GM20000 (cell line): ENCODE measurements at regions not wholly inside any gene's neighbourhood (a gene's known extent, or its start where the extent isn't known, plus 50 kb on each side); places are given as distances from the start of the nearest gene placed in this dataset.

Experiments
- DNase-seq: peaks from one replicate; pipeline ENCODE4 v3.0.0; 2012; ENCODE audit warnings: low spot score
- CTCF ChIP-seq: IDR thresholded peaks from 2 replicates; pipeline ENCODE4 v1.5.1; 2012; ENCODE audit warnings: mild to moderate bottlenecking, control low read depth; ENCODE audit errors: extremely low read depth, missing control alignments

GRCh38 chr14:51453869-51454268 lies 197.8 kb upstream of the FRMD6 start:
- no peak for TF ChIP-seq CTCF
- DNase-seq: no peak

- no peak for DNase-seq
- TF ChIP-seq CTCF: no peak
Observed at GRCh38 chr14:51454351-51454750, 197.4 kb upstream of the FRMD6 start.

GRCh38 chr14:51455041-51455835 lies 196.5 kb upstream of the FRMD6 start:
- DNase-seq: no peak
- TF ChIP-seq CTCF: no peak

GRCh38 chr14:51457843-51458562 lies 193.7 kb upstream of the FRMD6 start:
- DNase-seq: no peak
- no peak for TF ChIP-seq CTCF

GRCh38 chr14:51458563-51458955 lies 193.2 kb upstream of the FRMD6 start:
- no peak for DNase-seq
- no peak for TF ChIP-seq CTCF

- TF ChIP-seq CTCF: no peak
- no peak for DNase-seq
Observed at GRCh38 chr14:51460011-51460410, 191.7 kb upstream of the FRMD6 start.

GRCh38 chr14:51462182-51462581 lies 189.5 kb upstream of the FRMD6 start:
- no peak for TF ChIP-seq CTCF
- DNase-seq: no peak
